GM18505 (cell line): ENCODE measurements at regions not wholly inside any gene's neighbourhood (a gene's known extent, or its start where the extent isn't known, plus 50 kb on each side); places are given as distances from the start of the nearest gene placed in this dataset.
"Not testable (repeated sequence)": the region's sequence is repeated elsewhere in the genome, so short reads cannot be mapped to it uniquely, and the experiment has no call there.

ENCODE experiments used
- ATAC-seq: cut with Tn5 transposase; IDR thresholded peaks from one replicate; pipeline ENCODE4 v1.9.1; 2021; ENCODE audit not compliant: unreplicated experiment
- POLR2A ChIP-seq: IDR thresholded peaks from 4 replicates; pipeline ENCODE4 v1.6.1; 2011; ENCODE audit warnings: borderline replicate concordance; ENCODE audit not compliant: insufficient read depth, insufficient read length; ENCODE audit errors: extremely low read depth

GRCh38 chr14:105760691-105761344 is 234.4 kb downstream of the TMEM121 start:
- no peak for ATAC-seq
- no peak for TF ChIP-seq POLR2A

DNA sequence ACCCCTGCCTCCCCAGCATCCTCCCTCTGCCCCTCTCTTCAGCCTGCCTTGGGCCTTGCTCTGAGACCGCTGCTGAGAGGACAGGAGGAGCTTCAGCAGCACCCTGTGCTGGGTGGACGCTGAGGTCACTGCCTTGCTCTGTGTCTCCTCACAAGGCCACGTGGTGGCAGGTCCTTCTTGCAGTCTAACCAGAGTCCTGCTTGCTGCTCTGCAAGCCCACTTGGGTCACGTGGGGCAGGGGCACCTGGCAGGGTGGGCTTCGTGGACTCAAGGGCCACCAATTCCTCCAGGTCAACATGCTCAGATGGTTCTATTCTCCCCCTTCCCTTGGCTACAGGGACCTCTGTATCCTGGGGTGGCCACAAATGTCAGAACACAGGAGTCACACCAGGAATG is 235.0 kb downstream of the TMEM121 start:
- ATAC-seq, result not testable (repeated sequence)

GRCh38 chr14:105761842-105762241 is 235.5 kb downstream of the TMEM121 start:
- ATAC-seq, result no peak
- TF ChIP-seq POLR2A, result no peak

DNA sequence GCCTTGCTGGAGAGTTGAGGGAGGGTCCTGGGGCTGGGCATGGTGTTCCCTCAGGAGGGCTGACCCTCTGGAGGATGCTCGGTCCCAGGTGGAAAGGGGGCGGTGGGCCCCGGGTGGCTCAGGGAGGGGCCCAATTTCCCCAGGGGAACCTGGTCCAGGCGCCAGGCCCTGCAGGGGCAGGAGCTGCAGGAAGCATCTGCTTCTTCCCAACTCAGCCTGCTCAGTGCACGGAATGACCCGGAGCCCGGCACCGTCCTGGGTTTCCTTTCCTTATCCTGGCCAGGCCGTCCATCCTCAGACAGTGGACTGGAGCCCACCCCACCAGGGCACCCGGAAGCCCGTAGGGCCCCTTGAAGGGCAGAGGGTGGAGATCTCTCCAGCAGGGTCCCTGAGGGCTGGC is 235.9 kb downstream of the TMEM121 start:
- ATAC-seq, result not testable (repeated sequence)

- ATAC-seq, result not testable (repeated sequence)
Measured at GRCh38 chr14:105764254-105764901, 238.0 kb downstream of the TMEM121 start.

DNA sequence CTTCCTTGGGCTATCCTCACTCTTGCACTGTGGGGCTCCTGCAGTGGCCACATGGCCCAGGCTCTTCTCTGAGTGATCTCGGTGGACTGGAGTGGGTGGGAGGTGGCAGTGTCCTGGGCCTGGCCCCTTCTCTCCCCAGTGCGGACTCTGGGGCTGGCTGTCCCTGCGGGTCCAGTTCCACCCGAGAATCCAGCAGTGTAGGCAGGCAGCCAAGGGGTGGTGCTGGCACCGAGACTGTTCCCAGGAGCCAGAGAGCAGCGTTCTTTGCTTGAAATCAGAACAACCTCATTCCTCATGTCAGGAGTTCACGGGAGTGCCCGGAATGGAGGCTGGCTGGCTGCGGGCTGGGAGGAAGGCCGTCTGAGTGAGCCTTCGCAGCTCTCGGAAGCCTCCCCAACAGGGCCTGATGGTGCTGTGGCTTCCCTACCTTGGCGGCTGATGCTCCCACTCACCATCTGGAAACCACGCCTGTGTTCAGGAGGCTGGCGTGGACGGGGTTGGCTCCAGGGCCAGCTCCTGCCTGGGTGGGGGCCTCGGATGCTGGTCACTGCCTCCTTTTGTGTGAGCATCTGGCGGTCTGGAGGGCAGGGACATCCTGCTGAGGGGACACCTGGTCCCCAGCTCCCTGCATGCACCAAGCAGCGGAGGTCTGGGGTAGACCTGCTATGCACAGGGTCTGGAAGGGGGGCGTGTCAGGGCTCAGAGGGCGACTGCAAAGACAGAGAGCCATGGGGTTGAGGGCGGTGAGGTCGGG is 238.9 kb downstream of the TMEM121 start:
- ATAC-seq, result not testable (repeated sequence)

- no peak for TF ChIP-seq POLR2A
- no peak for ATAC-seq
Measured at GRCh38 chr14:105765893-105766614, 239.7 kb downstream of the TMEM121 start.

- no peak for ATAC-seq
- TF ChIP-seq POLR2A, result no peak
Measured at GRCh38 chr14:105767315-105767714, 240.9 kb downstream of the TMEM121 start.

DNA sequence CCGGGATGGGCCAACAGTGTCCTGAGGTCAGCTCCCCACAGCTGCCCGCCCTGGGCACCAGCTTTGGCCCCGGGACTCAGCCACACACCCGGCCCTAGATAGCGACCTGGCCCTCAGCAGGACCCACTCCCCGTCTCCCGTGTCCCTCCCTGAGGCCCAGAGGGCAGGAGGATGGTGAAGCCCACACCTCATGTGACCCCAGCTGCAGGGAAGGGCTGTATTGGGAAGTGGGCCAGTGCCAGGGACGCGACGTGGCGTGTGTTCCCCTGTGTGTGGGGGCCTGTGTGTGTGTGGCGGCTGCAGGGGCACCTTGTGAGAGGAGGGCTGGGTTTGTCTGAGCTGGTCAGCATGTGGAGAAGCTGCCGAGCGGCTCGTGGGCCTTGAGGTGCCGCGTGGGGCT is 241.7 kb downstream of the TMEM121 start:
- not testable (repeated sequence) for ATAC-seq

DNA sequence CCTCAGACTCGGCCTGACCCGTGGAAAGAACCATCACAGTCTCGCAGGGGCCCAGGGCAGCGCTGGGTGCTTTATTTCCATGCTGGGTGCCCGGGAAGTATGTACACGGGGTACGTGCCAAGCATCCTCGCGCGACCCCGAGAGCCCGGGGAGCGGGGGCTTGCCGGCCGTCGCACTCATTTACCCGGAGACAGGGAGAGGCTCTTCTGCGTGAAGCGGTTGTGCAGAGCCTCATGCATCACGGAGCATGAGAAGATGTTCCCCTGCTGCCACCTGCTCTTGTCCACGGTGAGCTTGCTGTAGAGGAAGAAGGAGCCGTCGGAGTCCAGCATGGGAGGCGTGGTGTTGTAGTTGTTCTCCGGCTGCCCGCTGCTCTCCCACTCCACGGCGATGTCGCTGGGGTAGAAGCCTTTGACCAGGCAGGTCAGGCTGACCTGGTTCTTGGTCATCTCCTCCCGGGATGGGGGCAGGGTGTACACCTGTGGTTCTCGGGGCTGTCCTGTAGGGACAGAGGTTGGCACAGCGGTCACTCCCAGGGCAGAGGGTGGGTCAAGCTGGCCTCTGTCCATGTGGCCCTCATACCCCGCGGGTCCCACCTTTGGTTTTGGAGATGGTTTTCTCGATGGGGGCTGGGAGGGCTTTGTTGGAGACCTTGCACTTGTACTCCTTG is 242.8 kb downstream of the TMEM121 start:
- ATAC-seq, result not testable (repeated sequence)

DNA sequence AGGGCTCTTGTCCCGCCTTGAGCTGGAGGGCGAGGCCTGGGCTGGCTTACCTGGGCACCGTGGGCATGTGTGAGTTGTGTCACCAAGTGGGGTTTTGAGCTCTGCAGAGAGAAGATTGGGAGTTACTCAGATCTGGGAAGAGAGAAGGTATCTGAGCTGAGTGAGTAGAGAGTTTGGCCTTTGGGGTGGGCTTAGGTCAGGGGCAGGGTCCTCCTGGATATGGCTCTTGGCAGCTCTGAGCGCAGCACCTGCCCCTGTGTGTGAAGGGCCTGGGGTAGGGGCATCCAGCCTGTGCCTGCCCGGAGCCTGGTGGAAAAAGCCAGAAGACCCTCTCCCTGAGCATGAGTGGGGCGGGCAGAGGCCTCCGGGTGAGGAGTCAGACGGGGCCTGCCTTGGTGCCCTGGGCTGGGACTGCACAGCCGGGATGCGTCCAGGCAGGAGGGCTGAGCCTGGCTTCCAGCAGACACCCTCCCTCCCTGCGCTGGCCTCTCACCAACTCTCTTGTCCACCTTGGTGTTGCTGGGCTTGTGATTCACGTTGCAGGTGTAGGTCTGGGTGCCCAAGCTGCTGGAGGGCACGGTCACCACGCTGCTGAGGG is 244.3 kb downstream of the TMEM121 start:
- not testable (repeated sequence) for ATAC-seq

- not testable (repeated sequence) for ATAC-seq
Measured at GRCh38 chr14:105771261-105772226, 245.2 kb downstream of the TMEM121 start.

DNA sequence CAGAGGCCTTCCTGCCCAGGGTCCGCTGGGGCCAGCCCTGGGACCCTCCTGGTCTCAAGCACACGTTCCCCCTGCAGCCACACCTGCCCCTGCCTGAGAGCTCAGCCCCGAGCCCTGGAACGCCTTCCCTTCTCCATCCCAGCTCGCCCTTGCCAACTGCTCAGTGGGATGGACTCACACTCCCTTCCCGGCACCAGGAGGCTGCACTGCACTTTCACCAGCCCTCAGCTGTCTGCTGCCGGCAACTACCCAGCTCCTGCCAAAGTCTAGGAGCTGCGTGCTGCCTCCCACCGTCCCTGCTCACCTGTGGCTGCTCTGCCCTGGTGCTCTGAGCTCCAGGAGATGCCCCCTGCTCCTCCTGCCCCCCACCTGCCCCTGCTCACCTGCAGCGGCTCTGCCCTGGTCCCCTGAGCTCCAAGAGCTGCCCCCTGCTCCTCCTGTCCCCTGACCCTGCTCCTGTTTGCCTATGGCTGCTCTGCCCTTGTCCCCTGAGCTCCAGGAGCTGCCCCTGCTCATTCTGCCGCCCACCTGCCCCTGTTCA is 246.4 kb downstream of the TMEM121 start:
- ATAC-seq, result not testable (repeated sequence)
